ENCODE measurements at regions not wholly inside any gene's neighbourhood (a gene's known extent, or its start where the extent isn't known, plus 50 kb on each side); places are given as distances from the start of the nearest gene placed in this dataset.

- no peak for TF ChIP-seq PATZ1 (CRISPR knock-in tag; IDR thresholded peaks at IDR 0.05; ENCODE audit: borderline replicate concordance)
- TF ChIP-seq ZC3H10 (CRISPR knock-in tag; IDR thresholded peaks at IDR 0.05) = no peak
Measured at GRCh38 chr10:58054881-58055280, 212.8 kb downstream of the IPMK start.
